ENCODE measurements at regions not wholly inside any gene's neighbourhood (a gene's known extent, or its start where the extent isn't known, plus 50 kb on each side); places are given as distances from the start of the nearest gene placed in this dataset.

GRCh38 chr4:14446311-14446710, 556.0 kb upstream of the CPEB2 start:
- Histone ChIP-seq H4K8ac (ENCODE audit: extremely low read depth, insufficient read depth, low read length) (no peak overlapping the region), H2BK120ac (replicated peaks; ENCODE audit: low read depth, low read length) (no peak overlapping the region), H2BK15ac (ENCODE audit: low read length) (no peak overlapping the region), H3K4me2 (ENCODE audit: insufficient read depth in 1 of 2, low read depth in 2 of 2, low read length in 2 of 2) (no peak overlapping the region), H3K18ac (ENCODE audit: extremely low read depth, low read length) (no peak overlapping the region), H2BK12ac (ENCODE audit: low read depth, low read length) (no peak overlapping the region), H3K27me3 (replicated peaks in 1 of 4; ENCODE audit: control insufficient read depth in 3 of 4, extremely low read depth in 1 of 4, insufficient read depth in 3 of 4, low read length in 3 of 4) (no peaks in the 10 kb centered on the region), H2BK20ac (ENCODE audit: low read length) (peak overlapping the region; percentile 11; the same call in 1 of the 2 replicates), H3K79me2 (ENCODE audit: control insufficient read depth in 1 of 2, insufficient read depth in 2 of 2, low read length in 2 of 2) (no peaks in the 10 kb centered on the region), H3K9ac (replicated peaks in 1 of 4; ENCODE audit: extremely low read depth in 1 of 4, low read depth in 3 of 4, low read length in 3 of 4) (no peak overlapping the region), H3K79me1 (ENCODE audit: low read depth, low read length) (no peaks in the 10 kb centered on the region), H4K91ac (replicated peaks; ENCODE audit: insufficient read length, low read length) (no peak overlapping the region), H3K23me2 (ENCODE audit: low read depth, low read length) (no peaks in the 10 kb centered on the region), H3K36me3 (ENCODE audit: control insufficient read depth in 2 of 4, insufficient read depth in 4 of 4, low read length in 3 of 4) (no peaks in the 10 kb centered on the region), H3K4ac (replicated peaks; ENCODE audit: insufficient read length, low read depth, low read length) (no peak overlapping the region), H3K4me3 (ENCODE audit: extremely low read depth in 1 of 4, insufficient read depth in 2 of 4, low read depth in 3 of 4, low read length in 4 of 4) (no peak overlapping the region), H4K5ac (ENCODE audit: insufficient read length, low read depth, low read length) (no peak overlapping the region), H4K20me1 (replicated peaks in 1 of 2; ENCODE audit: control insufficient read depth in 1 of 2, insufficient read depth in 2 of 2, low read length in 2 of 2) (no peaks in the 10 kb centered on the region), H2AFZ (ENCODE audit: low read length) (no peak overlapping the region), H3K27ac (ENCODE audit: low read depth, low read length) (no peak overlapping the region), H3K9me3 (ENCODE audit: insufficient read depth in 2 of 2, low read depth in 1 of 2, low read length in 1 of 2) (no peaks in the 10 kb centered on the region), H3K23ac (ENCODE audit: insufficient read length) (no peak overlapping the region), H3K56ac (replicated peaks; ENCODE audit: insufficient read length, low read depth, low read length) (no peak overlapping the region), H2AK5ac (ENCODE audit: low read depth, low read length) (no peak overlapping the region), H2BK5ac (ENCODE audit: low read depth, low read length) (no peak overlapping the region), H3K14ac (ENCODE audit: insufficient read length) (no peak overlapping the region), H3K4me1 (replicated peaks in 1 of 4; ENCODE audit: control insufficient read depth in 3 of 4, insufficient read depth in 4 of 4, low read length in 3 of 4) (peaks cover 0 to 12% (median 5%) of the 10 kb centered on the region in 4 experiments; a peak in 2 of 7 replicates)
- no peak for FAIRE-seq
- no peak for DNase-seq (ENCODE audit: low read depth in 1 of 2, low spot score in 2 of 2)
- 71% methylated on average over 4 of the region's 4 CpGs; no CpG with 5 or more reads in 1 of the 2 experiments for WGBS, 2 experiments (ENCODE audit: extremely low coverage in 1 of 2, insufficient coverage in 1 of 2, insufficient read length in 1 of 2, insufficient replicate concordance in 2 of 2, low coverage in 1 of 2, low lambda C conversion rate in 2 of 2, missing lambda C conversion rate in 1 of 2)
- CTCF ChIA-PET (ENCODE audit: partially characterized antibody), result no interaction called here
- TF ChIP-seq MAX (IDR thresholded peaks at IDR 0.05) (no peak), RNF2 (IDR thresholded peaks at IDR 0.05; ENCODE audit: borderline replicate concordance, low read depth, low read length, missing control alignments, poor library complexity, severe bottlenecking) (no peak), YY1 (IDR thresholded peaks at IDR 0.05; ENCODE audit: low read depth, low read length) (no peak), MAFK (IDR thresholded peaks at IDR 0.05; ENCODE audit: low read depth, low read length) (no peak), GTF2F1 (IDR thresholded peaks at IDR 0.05; ENCODE audit: borderline replicate concordance, low read depth, low read length) (no peak), JUN (IDR thresholded peaks at IDR 0.05; ENCODE audit: low read depth, low read length) (no peak), CEBPB (IDR thresholded peaks at IDR 0.05; ENCODE audit: low read depth, low read length) (no peak), CHD1 (IDR thresholded peaks at IDR 0.05; ENCODE audit: low read depth, low read length) (no peak), EZH2 (IDR thresholded peaks at IDR 0.05; ENCODE audit: low read depth, low read length, severe bottlenecking) (no peak), SUZ12 (IDR thresholded peaks at IDR 0.05; ENCODE audit: low read length) (no peak), ASH2L (IDR thresholded peaks at IDR 0.05; ENCODE audit: low read length) (no peak), RXRA (IDR thresholded peaks at IDR 0.05; ENCODE audit: insufficient read depth, low read depth, low read length) (no peak), BRCA1 (IDR thresholded peaks at IDR 0.05; ENCODE audit: low read depth, low read length) (no peak), TEAD4 (IDR thresholded peaks at IDR 0.05; ENCODE audit: low read depth, low read length) (no peak)
- POLR2A ChIA-PET (ENCODE audit: partially characterized antibody), result no interaction called here

All from H1 (cell line).